A673 (cell line): ENCODE measurements at regions not wholly inside any gene's neighbourhood (a gene's known extent, or its start where the extent isn't known, plus 50 kb on each side); places are given as distances from the start of the nearest gene placed in this dataset.

Experiments
- BruUV-seq: library from RNA; stranded (reverse); fragments of 400-500 nt; replicated peaks from 2 replicates; lab custom pipeline; 2021; lab: Mats Ljungman, UMichigan
- CTCF ChIA-PET: fragments of 300-600 bp; sonication (Branson Sonifier 250); formaldehyde crosslinking; loops from one replicate; lab custom pipeline; 2022; ENCODE audit warnings: antibody characterized with exemption; lab: Charles Lee
- POLR2A ChIA-PET: fragments of 300-600 bp; sonication (Branson Sonifier 250); formaldehyde crosslinking; loops from one replicate; lab custom pipeline; 2022; ENCODE audit warnings: antibody characterized with exemption; ENCODE audit not compliant: low non-redundant PET; lab: Charles Lee
- DNase-seq: peaks from one replicate; pipeline ENCODE4 v3.0.0-alpha.2; 2015; ENCODE audit warnings: low spot score
- H3K27ac ChIP-seq: fragments of 200-600 bp; sonication (generic); 2 replicates; pipeline ENCODE4 v1.5.1; 2016; ENCODE audit warnings: mixed run types, low read depth, mild to moderate bottlenecking, mixed read lengths, antibody characterized with exemption, low read length; ENCODE audit not compliant: poor library complexity, severe bottlenecking
- H3K27me3 ChIP-seq: fragments of 200-600 bp; sonication (generic); replicated peaks from 2 replicates; pipeline ENCODE4 v1.6.1; 2017; ENCODE audit warnings: mixed run types, low read depth, mild to moderate bottlenecking, mixed read lengths, antibody characterized with exemption, low read length; ENCODE audit not compliant: insufficient read depth, poor library complexity
- H3K36me3 ChIP-seq: fragments of 200-600 bp; sonication (generic); 2 replicates; pipeline ENCODE4 v1.6.1; 2016; ENCODE audit warnings: mixed run types, mild to moderate bottlenecking, mixed read lengths, antibody characterized with exemption, low read length; ENCODE audit not compliant: insufficient read depth, poor library complexity, severe bottlenecking
- H3K4me1 ChIP-seq: fragments of 200-600 bp; sonication (generic); 2 replicates; pipeline ENCODE4 v1.6.1; 2017; ENCODE audit warnings: mixed run types, mild to moderate bottlenecking, mixed read lengths, antibody characterized with exemption, low read length; ENCODE audit not compliant: insufficient read depth, poor library complexity, severe bottlenecking
- H3K4me3 ChIP-seq: fragments of 200-600 bp; sonication (generic); 2 replicates; pipeline ENCODE4 v1.5.1; 2016; ENCODE audit warnings: low read depth, mixed run types, mild to moderate bottlenecking, mixed read lengths, low read length; ENCODE audit not compliant: poor library complexity, severe bottlenecking
- H3K9me3 ChIP-seq: fragments of 200-600 bp; sonication (generic); 2 replicates; pipeline ENCODE4 v1.6.1; 2016; ENCODE audit warnings: mixed run types, low read depth, mild to moderate bottlenecking, mixed read lengths, antibody characterized with exemption, low read length; ENCODE audit not compliant: poor library complexity, severe bottlenecking
- CTCF ChIP-seq: fragments of 300-800, 200-600 bp; sonication (generic); conservative IDR thresholded peaks from 2 replicates; pipeline ENCODE4 v1.5.1; 2017; ENCODE audit warnings: low read depth, mild to moderate bottlenecking, antibody characterized with exemption, low read length, moderate library complexity, mixed read lengths
- EZH2 ChIP-seq: fragments of 200-600 bp; sonication (generic); IDR thresholded peaks from 2 replicates; pipeline ENCODE4 v1.6.1; 2017; ENCODE audit warnings: borderline replicate concordance, low read depth, mild to moderate bottlenecking, mixed read lengths, antibody characterized with exemption, low read length; ENCODE audit not compliant: poor library complexity, severe bottlenecking
- intact Hi-C: fragments of 100-400 bp; cut with micrococcal nuclease; formaldehyde crosslinking; loops from one replicate; pipeline ENCODE4 v1.10.0; 2022; ENCODE audit not compliant: unreplicated experiment

- no peak overlapping the region for H3K27ac ChIP-seq
- CTCF ChIA-PET, result no interaction called here
Measured at GRCh38 chr12:32033406-32033805, 73.2 kb upstream of the BICD1 start.

GRCh38 chr12:32034045-32034444 lies 72.6 kb upstream of the BICD1 start:
- H3K27ac ChIP-seq, result no peak overlapping the region

More at GRCh38 chr12:32033406-32033805, 73.2 kb upstream of the BICD1 start:
- no TSS peak for BruUV-seq
- Histone ChIP-seq H3K9me3 (no peaks in the 10 kb centered on the region), H3K36me3 (no peaks in the 10 kb centered on the region), H3K4me3 (no peak overlapping the region), H3K4me1 (no peaks in the 10 kb centered on the region), H3K27me3 (no peaks in the 10 kb centered on the region)
- intact Hi-C loops, result no loop called here
- TF ChIP-seq CTCF (no peak), EZH2 (no peak)
- POLR2A ChIA-PET, result no interaction called here
- DNase-seq, result no peak

GRCh38 chr12:32036477-32037263 lies 70.0 kb upstream of the BICD1 start:
- Histone ChIP-seq H3K4me3 (no peak overlapping the region), H3K9me3 (no peaks in the 10 kb centered on the region), H3K36me3 (no peaks in the 10 kb centered on the region), H3K27ac (no peak overlapping the region), H3K27me3 (no peaks in the 10 kb centered on the region), H3K4me1 (no peaks in the 10 kb centered on the region)
- TF ChIP-seq CTCF (no peak), EZH2 (no peak)
- no TSS peak for BruUV-seq
- no peak for DNase-seq
- ChIA-PET CTCF (no interaction called here), POLR2A (interaction anchor here (0.7 kb wide), 1 partner anchor 67 kb away, joined by 16 read pairs; no protein-coding TSS in a partner anchor)
- intact Hi-C loops, result no loop called here

More at GRCh38 chr12:32034045-32034444, 72.6 kb upstream of the BICD1 start:
- H3K4me3 ChIP-seq, result no peak overlapping the region
- CTCF ChIA-PET, result no interaction called here
- TF ChIP-seq CTCF (no peak), EZH2 (no peak)
- no peaks in the 10 kb centered on the region for H3K36me3 ChIP-seq
- no peak for DNase-seq
- no peaks in the 10 kb centered on the region for H3K27me3 ChIP-seq
- POLR2A ChIA-PET, result no interaction called here
- intact Hi-C loops, result no loop called here
- H3K4me1 ChIP-seq, result no peaks in the 10 kb centered on the region
- H3K9me3 ChIP-seq, result no peaks in the 10 kb centered on the region
- BruUV-seq, result no TSS peak
